GM11168 (cell line): ENCODE measurements at regions not wholly inside any gene's neighbourhood (a gene's known extent, or its start where the extent isn't known, plus 50 kb on each side); places are given as distances from the start of the nearest gene placed in this dataset.
"Not testable (repeated sequence)": the region's sequence is repeated elsewhere in the genome, so short reads cannot be mapped to it uniquely, and the experiment has no call there.

Experiments used
- in situ Hi-C: fragments of 300-500 bp; cut with MboI; formaldehyde crosslinking; loops from one replicate; pipeline ENCODE4 v1.12.0; 2022; ENCODE audit warnings: low sequenced_read_pairs; ENCODE audit not compliant: unreplicated experiment

DNA sequence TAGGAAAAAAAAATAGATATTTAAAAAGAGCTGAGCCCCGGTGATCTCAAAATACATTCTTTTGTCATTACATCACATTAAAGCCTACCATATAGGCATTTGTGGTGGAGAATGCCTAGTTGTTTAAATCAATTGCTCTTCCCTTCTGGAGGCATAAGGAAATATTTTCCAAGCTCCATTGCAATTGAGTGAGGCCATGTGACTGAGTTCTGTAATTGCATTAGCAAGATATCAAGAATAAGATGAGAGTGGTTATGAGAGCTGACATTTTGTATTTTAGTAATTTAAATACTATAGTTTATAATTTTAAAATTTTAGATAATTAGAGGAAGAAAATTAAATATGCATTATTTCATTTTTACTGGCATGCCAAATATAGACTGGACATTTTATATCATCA, 1195.9 kb downstream of the DTWD2 start:
- in situ Hi-C loops: no loop called here

DNA sequence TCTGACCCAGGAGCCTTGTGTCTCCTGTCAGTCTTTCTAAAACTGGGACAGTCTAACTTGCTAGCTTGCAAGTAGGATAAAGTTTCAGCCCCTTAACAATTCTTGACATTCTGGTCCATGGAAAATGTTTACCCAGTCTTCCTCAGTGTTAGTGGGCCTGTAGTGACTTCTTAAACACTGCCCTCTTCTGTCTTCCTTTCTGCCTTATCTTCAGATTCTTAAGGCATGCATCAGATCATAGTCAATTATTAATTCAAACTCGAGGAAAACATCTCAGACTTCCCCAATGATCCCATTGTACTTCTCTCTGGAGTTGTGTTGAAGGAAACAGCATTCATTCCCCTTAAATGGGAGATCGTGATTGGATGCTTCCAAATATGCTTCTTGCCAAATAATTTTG, 1199.8 kb downstream of the DTWD2 start:
- in situ Hi-C loops: no loop called here

DNA sequence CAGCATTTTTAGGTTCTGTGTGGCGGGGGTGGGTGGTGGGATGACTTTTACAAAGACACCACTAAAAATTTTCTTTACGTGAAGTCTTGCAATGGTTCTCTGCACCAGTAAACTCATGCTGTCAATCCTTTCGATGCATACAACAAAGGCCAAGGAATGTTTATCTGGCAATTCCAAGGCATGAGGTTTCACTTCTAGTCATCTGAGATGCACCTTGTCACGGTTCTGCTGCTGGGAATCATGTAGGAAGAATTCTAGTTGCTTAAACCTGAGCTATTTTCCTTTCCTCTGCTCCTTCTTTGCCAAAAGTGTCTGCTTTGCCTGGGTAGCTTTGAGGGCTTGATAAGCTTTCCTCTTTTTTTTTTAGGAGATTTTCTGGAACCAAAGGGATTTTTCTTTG, 1204.5 kb upstream of the SEMA6A start:
- in situ Hi-C loops: no loop called here

DNA sequence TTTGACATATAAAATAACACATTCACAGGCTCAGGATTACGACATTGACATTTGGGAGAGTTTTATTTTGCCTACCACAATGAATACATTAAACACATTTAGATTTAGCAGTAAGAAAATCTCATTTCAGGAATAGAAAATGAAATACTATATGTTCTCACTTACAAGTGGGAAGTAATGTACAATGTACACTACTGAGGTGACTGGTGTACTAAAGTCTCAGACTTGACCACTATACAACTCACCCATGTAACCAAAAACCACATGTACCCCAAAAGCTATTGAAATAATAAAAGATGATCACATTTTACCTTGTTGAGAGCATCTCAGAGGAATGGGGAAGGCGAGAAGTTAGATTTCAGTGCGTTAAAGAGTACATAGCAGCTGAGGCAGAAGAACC, 1202.4 kb upstream of the SEMA6A start:
- in situ Hi-C loops: no loop called here

DNA sequence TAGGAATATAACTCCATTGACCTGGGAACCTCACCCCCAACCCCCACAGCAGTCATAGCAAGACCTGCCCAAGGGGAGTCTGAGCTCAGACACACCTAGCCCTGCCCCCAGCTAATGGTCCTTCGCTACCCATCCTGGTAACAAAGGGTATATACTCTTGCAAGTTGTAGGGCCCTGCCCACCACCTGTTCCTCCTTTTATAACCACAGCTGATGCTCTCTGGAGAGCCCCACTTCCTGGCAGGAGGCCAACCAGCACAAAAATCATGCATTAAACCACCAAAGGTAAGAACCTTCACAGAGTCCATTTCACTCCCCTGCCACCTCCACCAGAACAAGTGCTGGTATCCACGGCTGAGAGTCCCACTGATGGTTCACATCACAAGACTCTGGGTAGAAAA, 1195.3 kb upstream of the SEMA6A start:
- in situ Hi-C loops: no loop called here

GRCh38 chr5:117763271-117763670, 1188.6 kb upstream of the SEMA6A start:
- in situ Hi-C loops: no loop called here

- in situ Hi-C loops: no loop called here
Observed at GRCh38 chr5:117761186-117761585, 1186.6 kb upstream of the SEMA6A start.

GRCh38 chr5:117759849-117760499, 1185.4 kb upstream of the SEMA6A start:
- in situ Hi-C loops: no loop called here

DNA sequence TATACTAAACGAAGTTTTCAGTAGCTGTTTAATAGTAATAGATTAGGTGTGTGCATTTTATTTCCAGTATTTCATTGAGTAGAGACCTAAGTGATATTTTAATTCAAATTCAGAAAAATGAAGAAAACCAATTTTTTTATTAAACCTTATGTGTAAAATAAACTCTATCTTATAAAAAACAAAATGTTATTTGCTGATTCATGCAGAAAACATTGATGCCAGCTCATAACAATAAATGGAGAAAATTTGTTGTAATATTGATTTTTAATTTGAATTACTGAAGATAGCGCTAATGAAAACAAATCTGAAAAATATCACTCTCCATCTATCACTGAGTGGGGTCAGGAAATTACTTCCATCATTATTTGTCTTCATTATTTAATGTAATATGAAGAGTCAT, 1177.8 kb upstream of the SEMA6A start:
- in situ Hi-C loops: no loop called here

DNA sequence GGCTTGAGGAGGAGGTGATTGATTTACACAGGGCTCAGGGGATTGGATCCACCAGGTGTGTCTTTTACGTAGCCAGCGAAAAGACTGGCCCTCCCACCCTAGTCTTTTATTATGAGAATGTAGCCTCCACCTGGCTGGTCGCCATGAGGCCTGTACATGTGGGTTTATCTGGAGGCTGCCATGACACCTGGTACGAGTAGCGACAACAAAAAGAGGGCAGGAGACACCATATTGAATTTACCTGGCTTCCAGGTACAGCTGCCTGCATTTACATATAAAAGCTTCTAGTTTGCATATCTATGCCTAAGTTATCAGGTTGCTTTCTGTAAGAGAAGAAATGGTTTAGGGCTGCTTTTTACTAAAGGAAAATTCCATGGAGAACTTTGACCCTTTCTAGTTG, 1173.7 kb upstream of the SEMA6A start:
- in situ Hi-C loops: no loop called here

DNA sequence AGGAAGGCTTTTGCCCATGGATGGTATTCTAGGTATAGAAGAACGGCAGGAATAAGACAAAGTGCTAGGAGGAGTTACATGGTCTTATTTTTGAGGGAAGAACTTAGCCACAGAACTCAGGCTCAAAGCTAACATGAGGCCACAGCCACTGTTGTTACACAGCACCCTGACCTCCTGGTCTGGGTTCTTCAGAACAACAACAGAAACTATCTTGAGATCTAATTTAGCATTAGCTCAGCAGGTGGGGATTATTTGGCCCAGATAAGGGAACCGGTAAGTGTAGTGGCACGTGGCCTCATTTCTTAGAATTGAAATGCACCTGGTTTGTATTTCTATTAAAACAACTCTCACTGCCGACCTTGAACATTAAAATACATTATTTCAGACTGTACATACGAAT, 1168.7 kb upstream of the SEMA6A start:
- in situ Hi-C loops: no loop called here

GRCh38 chr5:117741655-117742206, 1167.1 kb upstream of the SEMA6A start:
- in situ Hi-C loops: no loop called here

DNA sequence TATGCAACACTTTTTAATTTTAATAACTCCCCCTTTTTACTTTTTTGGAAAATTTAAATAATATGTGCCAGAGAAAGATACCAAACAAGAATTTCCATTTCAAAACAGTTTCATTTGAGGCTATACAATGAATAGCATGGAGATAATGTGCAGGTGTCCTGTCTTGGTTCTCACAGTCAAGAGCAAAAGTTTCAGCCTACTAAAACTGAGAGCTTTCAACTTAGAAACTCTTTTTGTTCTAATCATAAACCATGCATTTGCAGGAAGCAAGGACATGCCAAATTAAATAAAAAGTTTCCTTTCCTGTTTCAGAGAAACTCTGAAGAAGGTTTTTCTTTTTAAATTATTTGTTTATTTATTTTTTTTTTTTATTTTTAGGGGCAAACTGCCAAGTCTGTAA, 1165.6 kb upstream of the SEMA6A start:
- in situ Hi-C loops: no loop called here

DNA sequence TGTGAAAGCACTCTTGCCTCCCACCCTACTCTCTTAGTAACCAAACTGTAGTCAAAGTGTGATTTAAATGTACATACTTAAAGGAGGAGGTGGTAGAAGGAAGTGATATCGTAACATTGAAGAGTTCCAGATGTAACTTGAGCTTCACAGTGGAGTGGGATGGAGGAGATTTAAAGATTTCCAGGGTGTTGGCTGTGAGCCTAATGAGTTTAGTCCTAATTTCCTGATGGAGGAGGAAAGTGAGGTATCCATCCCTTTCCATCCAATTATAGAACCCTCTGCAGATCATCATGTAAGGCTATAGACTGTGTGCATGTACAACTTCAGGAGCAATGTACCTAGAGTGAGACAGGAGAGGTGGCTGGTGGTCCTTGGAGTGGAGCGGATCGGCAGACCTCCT, 1163.9 kb upstream of the SEMA6A start:
- in situ Hi-C loops: no loop called here

- in situ Hi-C loops: no loop called here
Observed at GRCh38 chr5:117736698-117737097, 1162.1 kb upstream of the SEMA6A start.

DNA sequence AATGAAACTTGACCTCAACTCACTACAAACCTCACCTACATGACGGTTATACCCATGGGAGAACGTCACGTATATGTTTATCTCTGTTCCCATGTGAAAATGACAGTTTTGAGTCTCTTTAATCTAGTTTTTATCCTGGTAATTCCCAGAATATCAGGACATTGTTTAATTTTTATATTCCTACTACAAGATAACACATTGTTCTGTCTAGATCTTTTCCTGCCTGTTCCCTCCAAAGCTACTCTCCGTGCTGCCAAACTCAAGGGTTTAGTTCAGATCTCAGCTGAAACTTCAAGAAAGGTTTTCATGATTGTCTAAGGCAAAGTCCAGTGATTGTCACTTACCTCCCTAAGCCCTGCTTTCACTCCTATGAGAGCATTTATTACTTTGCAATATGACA, 1159.4 kb upstream of the SEMA6A start:
- in situ Hi-C loops: no loop called here

DNA sequence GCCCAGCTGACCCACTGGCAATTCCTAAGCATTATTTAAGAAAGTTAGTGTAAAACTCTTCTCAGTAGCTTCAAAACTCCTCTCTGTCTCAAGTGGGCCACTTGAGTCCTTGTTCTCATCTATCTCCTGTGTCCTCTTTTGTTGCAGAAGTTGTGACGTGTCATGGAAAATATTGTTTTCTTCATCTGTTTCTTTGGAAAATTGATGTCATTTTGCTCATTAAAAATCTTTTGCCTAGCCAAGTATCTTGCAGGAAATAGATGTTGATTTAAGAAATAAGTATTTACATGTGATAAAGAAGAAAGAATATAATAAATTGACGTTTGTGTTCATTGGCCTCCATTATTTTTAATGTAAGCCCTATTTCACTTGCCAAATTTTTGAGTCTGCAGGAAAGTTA, 1158.4 kb upstream of the SEMA6A start:
- in situ Hi-C loops: no loop called here

DNA sequence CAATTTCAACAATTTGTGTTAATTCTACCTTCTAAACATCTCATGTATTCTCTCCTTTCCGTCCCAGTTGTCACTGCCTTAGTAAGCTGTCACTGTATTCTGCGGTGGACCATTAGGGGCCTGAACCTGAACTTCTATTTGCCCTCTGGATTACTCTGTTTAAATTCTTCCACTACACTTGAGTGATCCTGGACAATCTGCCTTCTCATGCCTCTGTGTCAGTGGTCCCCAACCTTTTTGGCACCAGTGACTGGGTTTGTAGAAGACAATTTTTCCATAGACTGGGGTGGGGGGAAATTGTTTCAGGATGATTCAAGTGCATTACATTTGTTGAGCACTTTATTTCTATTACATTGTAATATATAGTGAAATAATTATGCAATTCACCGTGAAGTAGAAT, 1157.6 kb upstream of the SEMA6A start:
- in situ Hi-C loops: no loop called here

- in situ Hi-C loops: no loop called here
Observed at GRCh38 chr5:117731446-117731845, 1156.8 kb upstream of the SEMA6A start.

- in situ Hi-C loops: not testable (repeated sequence)
Observed at GRCh38 chr5:117720784-117721183, 1146.2 kb upstream of the SEMA6A start.

DNA sequence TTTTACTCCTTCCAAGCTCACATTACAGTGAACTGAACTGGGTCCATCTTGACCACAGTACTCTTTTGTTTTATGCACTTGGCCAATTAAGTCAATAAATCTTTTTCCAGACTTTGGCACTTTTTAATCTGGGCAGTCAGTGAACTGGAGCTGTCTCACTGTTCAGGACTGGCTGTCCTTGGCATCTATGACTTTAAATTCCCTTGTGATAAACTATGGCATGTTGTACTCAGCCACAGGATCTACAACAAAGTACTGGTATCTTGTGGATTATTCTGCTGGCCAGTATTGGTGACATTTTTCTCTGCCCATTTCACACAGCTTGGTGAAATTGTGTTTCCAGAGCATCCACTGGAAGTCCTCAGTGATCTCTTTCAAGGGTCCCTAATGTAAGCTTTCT, 1144.8 kb upstream of the SEMA6A start:
- in situ Hi-C loops: no loop called here

DNA sequence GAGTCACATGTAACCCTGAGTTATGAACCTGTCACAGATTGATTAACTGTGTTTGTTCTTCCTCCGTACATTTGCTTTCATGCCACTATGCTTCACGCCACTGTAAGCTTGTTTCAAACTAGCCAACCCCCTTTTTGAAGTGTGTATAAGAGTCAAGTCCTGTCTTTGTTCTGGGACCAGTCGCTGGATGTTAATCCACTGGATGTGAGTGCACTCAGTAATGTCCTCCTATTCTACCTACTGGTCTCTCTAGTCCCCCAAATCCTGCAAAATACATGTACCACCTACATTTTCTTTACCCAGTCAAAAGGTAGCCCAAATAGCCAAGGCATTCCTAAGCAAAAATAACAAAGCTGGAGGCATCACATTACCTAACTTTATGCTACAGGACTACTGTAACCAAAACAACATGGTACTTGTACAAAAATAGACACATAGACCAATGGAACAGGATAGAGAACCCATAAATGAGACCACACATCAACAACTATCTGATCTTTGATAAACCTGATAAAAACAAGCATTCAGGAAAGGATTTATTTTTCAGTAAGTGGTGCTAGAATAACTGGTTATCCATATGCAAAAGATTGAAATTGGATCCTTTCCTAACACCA, 1139.1 kb upstream of the SEMA6A start:
- in situ Hi-C loops: no loop called here
